HEK293T (cell line): ENCODE measurements at regions not wholly inside any gene's neighbourhood (a gene's known extent, or its start where the extent isn't known, plus 50 kb on each side); places are given as distances from the start of the nearest gene placed in this dataset.
"Not testable (repeated sequence)": the region's sequence is repeated elsewhere in the genome, so short reads cannot be mapped to it uniquely, and the experiment has no call there.

Experiments used
- CTCF ChIA-PET: fragments of 350-600 bp; formaldehyde crosslinking; extraction: SDS; loops from one replicate; lab custom pipeline; 2021; ENCODE audit warnings: antibody characterized with exemption, inconsistent platforms; lab: Yijun Ruan, JAX
- POLR2A ChIA-PET: fragments of 350-600 bp; formaldehyde crosslinking; extraction: SDS; loops from one replicate; lab custom pipeline; 2020; ENCODE audit warnings: antibody characterized with exemption, inconsistent platforms; lab: Yijun Ruan, JAX
- DNase-seq: peaks from one replicate; pipeline ENCODE4 v3.0.0; 2012; ENCODE audit warnings: mixed read lengths; ENCODE audit errors: extremely low spot score
- ARNT ChIP-seq: fragments of 450-650 bp; IDR thresholded peaks from 2 replicates; pipeline ENCODE4 v1.6.1; 2017; ENCODE audit warnings: mild to moderate bottlenecking
- BHLHE40 ChIP-seq: fragments of 450-650 bp; IDR thresholded peaks from 2 replicates; pipeline ENCODE4 v1.6.1; 2016; ENCODE audit warnings: mild to moderate bottlenecking, moderate library complexity, borderline replicate concordance
- CTBP1 ChIP-seq: fragments of 450-650 bp; IDR thresholded peaks from 2 replicates; pipeline ENCODE4 v1.6.1; 2016; ENCODE audit warnings: borderline replicate concordance
- ELF4 ChIP-seq: fragments of 450-650 bp; IDR thresholded peaks from 2 replicates; pipeline ENCODE4 v1.6.1; 2017; ENCODE audit warnings: antibody characterized with exemption
- FOXA1 ChIP-seq: fragments of 450-650 bp; IDR thresholded peaks from 2 replicates; pipeline ENCODE4 v1.6.1; 2016; ENCODE audit warnings: mild to moderate bottlenecking
- FOXK2 ChIP-seq: fragments of 450-650 bp; IDR thresholded peaks from 2 replicates; pipeline ENCODE4 v1.6.1; 2016; ENCODE audit warnings: mild to moderate bottlenecking
- FOXM1 ChIP-seq: fragments of 450-650 bp; IDR thresholded peaks from 2 replicates; pipeline ENCODE4 v1.6.1; 2017; ENCODE audit warnings: mild to moderate bottlenecking, borderline replicate concordance
- HDGF ChIP-seq: fragments of 450-650 bp; IDR thresholded peaks from 2 replicates; pipeline ENCODE4 v1.6.1; 2017; ENCODE audit warnings: antibody characterized with exemption, borderline replicate concordance
- L3MBTL2 ChIP-seq: fragments of 450-650 bp; conservative IDR thresholded peaks from 2 replicates; pipeline ENCODE4 v1.6.1; 2016; ENCODE audit warnings: mild to moderate bottlenecking
- LEF1 ChIP-seq: fragments of 450-650 bp; IDR thresholded peaks from 2 replicates; pipeline ENCODE4 v1.6.1; 2017; ENCODE audit warnings: mild to moderate bottlenecking, borderline replicate concordance
- NFRKB ChIP-seq: fragments of 450-650 bp; IDR thresholded peaks from 2 replicates; pipeline ENCODE4 v1.6.1; 2016; ENCODE audit warnings: mild to moderate bottlenecking, moderate library complexity
- PKNOX1 ChIP-seq: fragments of 450-650 bp; IDR thresholded peaks from 2 replicates; pipeline ENCODE4 v1.6.1; 2016
- SP1 ChIP-seq: fragments of 450-650 bp; IDR thresholded peaks from 2 replicates; pipeline ENCODE4 v1.6.1; 2017
- TARDBP ChIP-seq: fragments of 450-650 bp; IDR thresholded peaks from 2 replicates; pipeline ENCODE4 v1.6.1; 2016
- ZNF384 ChIP-seq: fragments of 450-650 bp; IDR thresholded peaks from 2 replicates; pipeline ENCODE4 v1.6.1; 2016

GRCh38 chr2:36197181-36197971 is 158.2 kb upstream of the CRIM1 start:
- TF ChIP-seq LEF1 = no peak
- TF ChIP-seq TARDBP = no peak
- no peak for TF ChIP-seq FOXM1
- no peak for TF ChIP-seq L3MBTL2
- TF ChIP-seq FOXK2 = no peak
- TF ChIP-seq HDGF = no peak
- CTCF ChIA-PET = no interaction called here
- POLR2A ChIA-PET = no interaction called here
- no peak for DNase-seq

GRCh38 chr2:36193680-36194079 is 161.9 kb upstream of the CRIM1 start:
- no peak for DNase-seq
- ChIA-PET CTCF (no interaction called here), POLR2A (no interaction called here)
- no peak for TF ChIP-seq ZNF384

GRCh38 chr2:36192983-36193382 is 162.6 kb upstream of the CRIM1 start:
- ChIA-PET POLR2A (no interaction called here), CTCF (no interaction called here)
- DNase-seq = no peak
- TF ChIP-seq ELF4 (no peak), TARDBP (no peak), L3MBTL2 (no peak)

- ChIA-PET POLR2A (no interaction called here), CTCF (no interaction called here)
- DNase-seq = no peak
- TF ChIP-seq PKNOX1 = no peak
- no peak for TF ChIP-seq BHLHE40
- TF ChIP-seq FOXK2 = no peak
- no peak for TF ChIP-seq ARNT
- no peak for TF ChIP-seq ZNF384
- no peak for TF ChIP-seq FOXA1
- TF ChIP-seq L3MBTL2 = no peak
These were observed 165.5 kb upstream of the CRIM1 start for GRCh38 chr2:36190097-36190496.

- ChIA-PET CTCF (no interaction called here), POLR2A (no interaction called here)
- no peak for DNase-seq
- TF ChIP-seq ELF4 = no peak
- TF ChIP-seq ZNF384 = no peak
- no peak for TF ChIP-seq NFRKB
- TF ChIP-seq HDGF = no peak
These were observed 170.0 kb upstream of the CRIM1 start for GRCh38 chr2:36185624-36186023.

- no peak for DNase-seq
- ChIA-PET CTCF (no interaction called here), POLR2A (no interaction called here)
- TF ChIP-seq TARDBP (no peak), LEF1 (no peak), SP1 (no peak), FOXK2 (no peak), PKNOX1 (no peak), CTBP1 (no peak), BHLHE40 (no peak), NFRKB (no peak), HDGF (no peak), ZNF384 (no peak), ELF4 (no peak), FOXA1 (no peak), ARNT (no peak), FOXM1 (no peak), L3MBTL2 (no peak)
These were observed 170.7 kb upstream of the CRIM1 start for GRCh38 chr2:36184848-36185247.

- DNase-seq, POLR2A ChIA-PET, CTCF ChIA-PET: not testable (repeated sequence)
These were observed 174.6 kb upstream of the CRIM1 start for GRCh38 chr2:36180789-36181482.

GRCh38 chr2:36180293-36180692 is 175.3 kb upstream of the CRIM1 start:
- POLR2A ChIA-PET, CTCF ChIA-PET, DNase-seq: not testable (repeated sequence)

GRCh38 chr2:36179668-36180269 is 175.8 kb upstream of the CRIM1 start:
- CTCF ChIA-PET, DNase-seq, POLR2A ChIA-PET: not testable (repeated sequence)
